Neural cell (in vitro differentiated cells): ENCODE measurements at regions not wholly inside any gene's neighbourhood (a gene's known extent, or its start where the extent isn't known, plus 50 kb on each side); places are given as distances from the start of the nearest gene placed in this dataset.

Source experiments
- H2AFZ ChIP-seq: fragments of 200-600, 300-800 bp; sonication (generic), shearing (Covaris generic); 2 replicates; pipeline ENCODE4 v1.6.0; 2014; ENCODE audit warnings: low read depth, mild to moderate bottlenecking, antibody characterized with exemption, low read length, moderate library complexity
- H3F3A ChIP-seq: fragments of 200-600 bp; shearing (Covaris generic); 2 replicates; pipeline ENCODE4 v1.6.1; 2016; ENCODE audit warnings: mild to moderate bottlenecking, moderate library complexity, mixed read lengths, antibody characterized with exemption, low read length; ENCODE audit not compliant: insufficient read depth, poor library complexity, severe bottlenecking
- H3K27ac ChIP-seq: fragments of 200-600, 300-800 bp; sonication (generic), shearing (Covaris generic); 2 replicates; pipeline ENCODE4 v1.5.1; 2014; ENCODE audit warnings: mild to moderate bottlenecking, low read length, moderate library complexity
- H3K27me3 ChIP-seq: fragments of 300-800, 200-600 bp; sonication (generic), shearing (Covaris generic); 2 replicates; pipeline ENCODE4 v1.6.0; 2014; ENCODE audit warnings: mild to moderate bottlenecking, low read depth, low read length, moderate library complexity; ENCODE audit not compliant: insufficient read depth
- H3K36me3 ChIP-seq: fragments of 300-800, 200-600 bp; sonication (generic), shearing (Covaris generic); 2 replicates; pipeline ENCODE4 v1.5.1; 2014; ENCODE audit warnings: mild to moderate bottlenecking, antibody characterized with exemption, low read length, moderate library complexity; ENCODE audit not compliant: insufficient read depth
- H3K4me2 ChIP-seq: fragments of 300-800, 200-600 bp; sonication (generic), shearing (Covaris generic); 2 replicates; pipeline ENCODE4 v1.6.0; 2014; ENCODE audit warnings: mild to moderate bottlenecking, low read length
- H3K4me3 ChIP-seq: fragments of 300-800, 200-600 bp; sonication (generic), shearing (Covaris generic); 2 replicates; pipeline ENCODE4 v1.5.1; 2014; ENCODE audit warnings: mild to moderate bottlenecking, low read length, moderate library complexity
- H3K79me2 ChIP-seq: fragments of 200-600 bp; shearing (Covaris generic); replicated peaks from 2 replicates; pipeline ENCODE4 v1.6.0; 2014; ENCODE audit warnings: mild to moderate bottlenecking, low read length, moderate library complexity; ENCODE audit not compliant: insufficient read depth
- H3K9ac ChIP-seq: fragments of 300-800, 200-600 bp; sonication (generic), shearing (Covaris generic); 2 replicates; pipeline ENCODE4 v1.6.1; 2016; ENCODE audit warnings: mild to moderate bottlenecking, low read length, mixed read lengths
- H3K9me2 ChIP-seq: fragments of 200-600 bp; shearing (Covaris generic); 2 replicates; pipeline ENCODE4 v1.6.1; 2016; ENCODE audit warnings: mild to moderate bottlenecking, low read length, mixed read lengths; ENCODE audit not compliant: insufficient read depth
- H3K9me3 ChIP-seq: fragments of 200-600, 300-800 bp; sonication (generic), shearing (Covaris generic); 2 replicates; pipeline ENCODE4 v1.6.1; 2016; ENCODE audit warnings: mild to moderate bottlenecking, mixed run types, low read length, moderate library complexity, mixed read lengths
- H4K20me1 ChIP-seq: fragments of 200-600 bp; shearing (Covaris generic); 2 replicates; pipeline ENCODE4 v1.6.1; 2016; ENCODE audit warnings: mild to moderate bottlenecking, mixed run types; ENCODE audit not compliant: insufficient read depth
- EP300 ChIP-seq: fragments of 450-650 bp; conservative IDR thresholded peaks from 2 replicates; pipeline ENCODE4 v1.6.1; 2014; ENCODE audit warnings: antibody characterized with exemption, mild to moderate bottlenecking, moderate library complexity; ENCODE audit not compliant: poor library complexity, severe bottlenecking
- EZH2 ChIP-seq: fragments of 200-600, 300-800 bp; shearing (Covaris generic), sonication (generic); IDR thresholded peaks from 2 replicates; pipeline ENCODE4 v1.6.1; 2014; ENCODE audit warnings: antibody characterized with exemption, low read length, borderline replicate concordance, mild to moderate bottlenecking; ENCODE audit not compliant: insufficient read depth, poor library complexity, severe bottlenecking
- MXI1 ChIP-seq: fragments of 450-650 bp; conservative IDR thresholded peaks from 2 replicates; pipeline ENCODE4 v1.6.1; 2014; ENCODE audit warnings: antibody characterized with exemption, mild to moderate bottlenecking; ENCODE audit not compliant: poor library complexity, severe bottlenecking
- POLR2AphosphoS5 ChIP-seq: IDR thresholded peaks from 2 replicates; pipeline ENCODE4 v1.6.1; 2012
- RAD21 ChIP-seq: fragments of 450-650 bp; conservative IDR thresholded peaks from 2 replicates; pipeline ENCODE4 v1.6.1; 2014; ENCODE audit warnings: antibody characterized with exemption, mild to moderate bottlenecking, moderate library complexity
- SMC3 ChIP-seq: fragments of 450-650 bp; conservative IDR thresholded peaks from 2 replicates; pipeline ENCODE4 v1.6.1; 2014; ENCODE audit warnings: antibody characterized with exemption, mild to moderate bottlenecking, moderate library complexity; ENCODE audit not compliant: poor library complexity
- TAF1 ChIP-seq: IDR thresholded peaks from 2 replicates; pipeline ENCODE4 v1.6.1; 2012; ENCODE audit warnings: low read depth
- TF ChIP-seq, protein P1 (sequence below): IDR thresholded peaks from 2 replicates; pipeline ENCODE4 v1.6.1; 2012; ENCODE audit warnings: borderline replicate concordance
- TF ChIP-seq, protein P2 (sequence below): fragments of 450-650 bp; IDR thresholded peaks from 2 replicates; pipeline ENCODE4 v1.5.1; 2014; ENCODE audit warnings: antibody characterized with exemption, mild to moderate bottlenecking, moderate library complexity; ENCODE audit not compliant: poor library complexity, severe bottlenecking

DNA sequence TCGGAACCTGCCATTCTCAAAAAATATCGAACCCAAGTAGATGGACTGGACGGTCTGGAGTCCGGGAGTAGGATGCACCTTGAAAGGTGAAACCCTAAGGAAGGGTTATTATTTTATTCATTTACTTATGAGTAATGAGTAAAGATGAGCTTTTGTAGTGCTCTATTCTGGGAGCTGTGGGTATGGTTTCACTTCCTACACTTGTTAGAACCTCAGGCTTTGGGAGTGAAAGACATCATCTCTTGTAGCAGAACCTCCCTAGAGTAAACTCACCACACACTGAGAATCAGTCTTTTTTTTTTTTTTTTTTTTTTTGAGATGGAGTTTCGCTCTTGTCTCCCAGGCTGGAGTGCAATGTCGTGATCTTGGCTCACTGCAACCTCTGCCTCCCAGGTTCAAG lies 389.4 kb upstream of the AUTS2 start:
- no peaks in the 10 kb centered on the region for H3K79me2 ChIP-seq
- H3K27me3 ChIP-seq = no peaks in the 10 kb centered on the region

DNA sequence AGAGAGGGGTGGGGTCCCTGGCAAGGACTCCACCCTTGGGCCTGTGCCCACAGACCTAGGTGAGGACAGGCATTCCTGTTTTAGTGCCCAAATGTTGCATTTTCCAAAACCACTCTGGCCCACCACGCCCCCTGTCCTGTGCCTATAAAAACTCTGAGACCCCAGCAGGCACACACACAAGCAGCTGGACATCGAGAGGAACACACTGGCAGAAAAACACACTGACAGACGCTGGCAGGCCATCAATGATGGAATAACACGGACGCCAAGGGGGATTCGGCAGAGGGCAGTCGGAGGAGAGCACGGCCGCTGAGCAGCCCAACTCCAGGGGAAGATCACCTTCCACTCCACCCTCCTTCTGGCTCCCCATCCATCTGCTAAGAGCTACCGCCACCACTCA lies 386.9 kb upstream of the AUTS2 start:
- no peaks in the 10 kb centered on the region for H4K20me1 ChIP-seq
- no peaks in the 10 kb centered on the region for H3K79me2 ChIP-seq
- no peak overlapping the region for H2AFZ ChIP-seq
- no peaks in the 10 kb centered on the region for H3K9me2 ChIP-seq
- H3K9me3 ChIP-seq = no peaks in the 10 kb centered on the region
- H3K36me3 ChIP-seq = no peaks in the 10 kb centered on the region
- H3K4me2 ChIP-seq = no peak overlapping the region
- H3K27me3 ChIP-seq = no peaks in the 10 kb centered on the region
- no peak overlapping the region for H3K27ac ChIP-seq
- no peak overlapping the region for H3K9ac ChIP-seq
- H3F3A ChIP-seq = no peaks in the 10 kb centered on the region
- TF ChIP-seq, protein P1, sequence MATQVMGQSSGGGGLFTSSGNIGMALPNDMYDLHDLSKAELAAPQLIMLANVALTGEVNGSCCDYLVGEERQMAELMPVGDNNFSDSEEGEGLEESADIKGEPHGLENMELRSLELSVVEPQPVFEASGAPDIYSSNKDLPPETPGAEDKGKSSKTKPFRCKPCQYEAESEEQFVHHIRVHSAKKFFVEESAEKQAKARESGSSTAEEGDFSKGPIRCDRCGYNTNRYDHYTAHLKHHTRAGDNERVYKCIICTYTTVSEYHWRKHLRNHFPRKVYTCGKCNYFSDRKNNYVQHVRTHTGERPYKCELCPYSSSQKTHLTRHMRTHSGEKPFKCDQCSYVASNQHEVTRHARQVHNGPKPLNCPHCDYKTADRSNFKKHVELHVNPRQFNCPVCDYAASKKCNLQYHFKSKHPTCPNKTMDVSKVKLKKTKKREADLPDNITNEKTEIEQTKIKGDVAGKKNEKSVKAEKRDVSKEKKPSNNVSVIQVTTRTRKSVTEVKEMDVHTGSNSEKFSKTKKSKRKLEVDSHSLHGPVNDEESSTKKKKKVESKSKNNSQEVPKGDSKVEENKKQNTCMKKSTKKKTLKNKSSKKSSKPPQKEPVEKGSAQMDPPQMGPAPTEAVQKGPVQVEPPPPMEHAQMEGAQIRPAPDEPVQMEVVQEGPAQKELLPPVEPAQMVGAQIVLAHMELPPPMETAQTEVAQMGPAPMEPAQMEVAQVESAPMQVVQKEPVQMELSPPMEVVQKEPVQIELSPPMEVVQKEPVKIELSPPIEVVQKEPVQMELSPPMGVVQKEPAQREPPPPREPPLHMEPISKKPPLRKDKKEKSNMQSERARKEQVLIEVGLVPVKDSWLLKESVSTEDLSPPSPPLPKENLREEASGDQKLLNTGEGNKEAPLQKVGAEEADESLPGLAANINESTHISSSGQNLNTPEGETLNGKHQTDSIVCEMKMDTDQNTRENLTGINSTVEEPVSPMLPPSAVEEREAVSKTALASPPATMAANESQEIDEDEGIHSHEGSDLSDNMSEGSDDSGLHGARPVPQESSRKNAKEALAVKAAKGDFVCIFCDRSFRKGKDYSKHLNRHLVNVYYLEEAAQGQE = no peak
- no peak for TF ChIP-seq SMC3
- TF ChIP-seq RAD21 = no peak
- no peak for TF ChIP-seq EZH2
- TF ChIP-seq EP300 = no peak
- TF ChIP-seq, protein P2, sequence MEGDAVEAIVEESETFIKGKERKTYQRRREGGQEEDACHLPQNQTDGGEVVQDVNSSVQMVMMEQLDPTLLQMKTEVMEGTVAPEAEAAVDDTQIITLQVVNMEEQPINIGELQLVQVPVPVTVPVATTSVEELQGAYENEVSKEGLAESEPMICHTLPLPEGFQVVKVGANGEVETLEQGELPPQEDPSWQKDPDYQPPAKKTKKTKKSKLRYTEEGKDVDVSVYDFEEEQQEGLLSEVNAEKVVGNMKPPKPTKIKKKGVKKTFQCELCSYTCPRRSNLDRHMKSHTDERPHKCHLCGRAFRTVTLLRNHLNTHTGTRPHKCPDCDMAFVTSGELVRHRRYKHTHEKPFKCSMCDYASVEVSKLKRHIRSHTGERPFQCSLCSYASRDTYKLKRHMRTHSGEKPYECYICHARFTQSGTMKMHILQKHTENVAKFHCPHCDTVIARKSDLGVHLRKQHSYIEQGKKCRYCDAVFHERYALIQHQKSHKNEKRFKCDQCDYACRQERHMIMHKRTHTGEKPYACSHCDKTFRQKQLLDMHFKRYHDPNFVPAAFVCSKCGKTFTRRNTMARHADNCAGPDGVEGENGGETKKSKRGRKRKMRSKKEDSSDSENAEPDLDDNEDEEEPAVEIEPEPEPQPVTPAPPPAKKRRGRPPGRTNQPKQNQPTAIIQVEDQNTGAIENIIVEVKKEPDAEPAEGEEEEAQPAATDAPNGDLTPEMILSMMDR = no peak
- TF ChIP-seq MXI1 = no peak
- TF ChIP-seq POLR2AphosphoS5 = no peak
- TF ChIP-seq TAF1 = no peak
- no peak overlapping the region for H3K4me3 ChIP-seq

More for the DNA sequence above, 389.4 kb upstream of the AUTS2 start:
- H3F3A ChIP-seq = no peaks in the 10 kb centered on the region
- no peak overlapping the region for H3K4me2 ChIP-seq
- H2AFZ ChIP-seq = no peak overlapping the region
- no peak overlapping the region for H3K4me3 ChIP-seq
- H3K36me3 ChIP-seq = no peaks in the 10 kb centered on the region
- H4K20me1 ChIP-seq = no peaks in the 10 kb centered on the region
- no peak for TF ChIP-seq POLR2AphosphoS5
- no peak for TF ChIP-seq MXI1
- TF ChIP-seq EP300 = no peak
- TF ChIP-seq SMC3 = no peak
- TF ChIP-seq TAF1 = no peak
- no peak for TF ChIP-seq RAD21
- TF ChIP-seq, protein P2 = no peak
- TF ChIP-seq, protein P1 = no peak
- TF ChIP-seq EZH2 = no peak
- no peak overlapping the region for H3K27ac ChIP-seq
- no peaks in the 10 kb centered on the region for H3K9me2 ChIP-seq
- no peak overlapping the region for H3K9ac ChIP-seq
- no peaks in the 10 kb centered on the region for H3K9me3 ChIP-seq
